ENCODE measurements at regions not wholly inside any gene's neighbourhood (a gene's known extent, or its start where the extent isn't known, plus 50 kb on each side); places are given as distances from the start of the nearest gene placed in this dataset.

- no peaks in the 10 kb centered on the region for H3K27me3 Mint-ChIP-seq
- H3K36me3 Mint-ChIP-seq, result no peaks in the 10 kb centered on the region
- peaks cover 4% of the 10 kb centered on the region for H3K9me3 Mint-ChIP-seq
- H3K4me1 Mint-ChIP-seq, result peaks cover 10% of the 10 kb centered on the region
- no peak for DNase-seq
- H3K4me3 Mint-ChIP-seq, result no peak overlapping the region
- no peak overlapping the region for H3K27ac Mint-ChIP-seq
Measured at GRCh38 chr22:22835771-22836291, 51.8 kb upstream of the IGLL5 start.

DNA sequence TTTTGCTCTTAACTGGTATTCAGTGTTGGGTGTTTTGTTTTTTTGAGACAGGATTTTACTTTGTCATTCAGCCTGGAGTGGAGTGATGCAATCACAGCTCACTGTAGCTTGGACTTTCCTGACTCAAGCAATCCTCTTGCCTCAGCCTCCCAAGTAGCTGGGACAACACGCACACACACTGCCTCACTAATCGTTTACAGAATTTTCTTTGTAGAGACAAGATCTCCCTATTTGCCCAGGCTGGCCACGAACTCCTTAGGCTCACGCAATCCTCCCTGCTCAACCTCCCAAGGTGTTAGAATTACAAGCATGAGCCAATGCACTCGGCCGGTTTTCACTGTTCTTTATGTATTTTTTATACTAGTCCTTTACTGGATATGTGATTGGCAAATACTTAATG is 51.0 kb upstream of the IGLL5 start:
- DNase-seq, result no peak
- no peak overlapping the region for H3K4me3 Mint-ChIP-seq
- H3K27ac Mint-ChIP-seq, result no peak overlapping the region
- H3K4me1 Mint-ChIP-seq, result peaks cover 10% of the 10 kb centered on the region
- no peaks in the 10 kb centered on the region for H3K36me3 Mint-ChIP-seq
- no peaks in the 10 kb centered on the region for H3K9me3 Mint-ChIP-seq
- H3K27me3 Mint-ChIP-seq, result no peaks in the 10 kb centered on the region
